ENCODE measurements at regions not wholly inside any gene's neighbourhood (a gene's known extent, or its start where the extent isn't known, plus 50 kb on each side); places are given as distances from the start of the nearest gene placed in this dataset.

DNA sequence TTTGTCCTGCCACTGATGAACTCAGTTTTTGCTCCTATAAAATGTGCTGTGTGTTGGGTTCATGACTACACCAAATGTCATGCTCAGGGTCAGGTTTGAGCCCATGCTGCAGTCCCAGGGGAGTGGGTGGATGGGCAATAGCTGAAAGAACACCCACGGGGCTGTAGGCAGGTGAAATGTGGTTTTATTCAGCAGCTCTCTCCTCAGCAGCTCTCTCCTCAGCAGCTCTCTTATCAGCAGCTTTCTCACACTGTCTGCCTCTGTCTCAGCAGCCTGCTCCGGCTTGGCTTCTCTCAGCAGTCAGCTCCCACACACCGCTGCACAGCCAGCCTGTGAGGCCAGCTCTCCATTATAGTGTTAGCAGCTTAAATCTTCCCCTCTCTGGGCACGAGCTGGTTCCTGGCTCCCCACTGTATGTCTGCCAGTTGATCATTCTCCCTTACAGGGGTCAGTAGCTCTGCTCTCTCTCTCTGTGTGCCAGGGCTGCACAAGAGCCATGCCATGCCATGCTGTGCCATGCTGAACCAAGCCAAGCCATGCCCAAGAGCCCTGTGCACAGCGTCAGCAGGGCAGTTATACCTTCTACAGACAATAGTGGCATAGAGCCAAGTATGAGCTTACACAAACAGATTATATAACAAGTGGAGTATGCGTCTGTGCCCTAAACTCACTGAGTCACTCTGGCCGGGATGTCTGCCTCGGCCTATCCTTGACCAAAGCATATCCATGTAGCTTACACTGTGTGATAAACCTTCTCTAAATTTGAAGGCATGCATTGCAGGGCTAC, 303.3 kb upstream of the TMPO start:
- H3K27ac Mint-ChIP-seq: no peak overlapping the region
- intact Hi-C loops (cut with micrococcal nuclease): no loop called here
- H3K27me3 Mint-ChIP-seq: no peaks in the 10 kb centered on the region
- no peaks in the 10 kb centered on the region for H3K9me3 Mint-ChIP-seq
- H3K4me1 Mint-ChIP-seq: no peaks in the 10 kb centered on the region
- DNase-seq: no peak
- H3K4me3 Mint-ChIP-seq: no peak overlapping the region
- no peaks in the 10 kb centered on the region for H3K36me3 Mint-ChIP-seq (ENCODE audit: low read depth)

DNA sequence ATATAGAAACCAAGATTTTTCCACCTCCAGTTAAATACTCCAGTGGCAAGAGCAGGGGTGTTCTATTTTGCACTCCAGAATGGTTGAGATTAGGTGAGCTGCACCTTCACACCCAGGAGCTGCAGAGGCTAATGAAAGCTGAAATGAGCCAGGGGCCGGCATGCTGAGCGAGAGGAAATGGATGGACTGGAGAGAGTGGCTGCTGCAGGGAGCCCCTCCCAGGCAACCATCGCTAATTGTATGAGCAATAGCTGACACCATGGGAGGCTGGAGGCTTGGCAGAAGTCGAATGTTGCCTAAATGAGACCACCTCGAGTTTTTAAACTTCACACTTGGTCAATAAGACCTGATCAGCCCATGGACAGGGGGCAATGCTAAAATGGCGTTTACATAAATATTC, 301.8 kb upstream of the TMPO start:
- DNase-seq: no peak
- Mint-ChIP-seq H3K27me3 (no peaks in the 10 kb centered on the region), H3K36me3 (ENCODE audit: low read depth) (no peaks in the 10 kb centered on the region), H3K4me3 (no peak overlapping the region), H3K4me1 (no peaks in the 10 kb centered on the region), H3K9me3 (no peaks in the 10 kb centered on the region), H3K27ac (no peak overlapping the region)
- intact Hi-C loops (cut with micrococcal nuclease): no loop called here

DNA sequence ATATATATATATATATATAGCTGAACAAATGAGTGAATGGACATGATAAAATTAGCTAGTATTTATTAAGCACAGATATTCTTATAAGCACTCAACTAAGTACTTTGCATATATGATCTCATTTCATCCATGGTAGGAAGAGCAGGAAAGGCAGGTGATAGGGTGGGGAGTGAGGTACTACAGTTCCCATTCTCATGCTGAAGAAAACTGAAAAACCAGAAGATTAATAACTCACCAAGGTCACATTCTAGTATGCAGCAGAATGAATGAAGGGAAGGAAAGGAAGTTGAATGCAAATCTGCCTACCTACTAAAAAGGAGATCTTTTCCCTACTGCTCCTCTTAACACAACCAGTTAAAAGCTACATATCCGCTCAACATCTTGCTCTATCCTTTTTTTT, 298.1 kb upstream of the TMPO start:
- DNase-seq: no peak
- H3K9me3 Mint-ChIP-seq: no peaks in the 10 kb centered on the region
- H3K36me3 Mint-ChIP-seq (ENCODE audit: low read depth): no peaks in the 10 kb centered on the region
- peaks cover 8% of the 10 kb centered on the region for H3K27me3 Mint-ChIP-seq
- intact Hi-C loops (cut with micrococcal nuclease): no loop called here
- no peak overlapping the region for H3K4me3 Mint-ChIP-seq
- no peak overlapping the region for H3K27ac Mint-ChIP-seq
- no peaks in the 10 kb centered on the region for H3K4me1 Mint-ChIP-seq

DNA sequence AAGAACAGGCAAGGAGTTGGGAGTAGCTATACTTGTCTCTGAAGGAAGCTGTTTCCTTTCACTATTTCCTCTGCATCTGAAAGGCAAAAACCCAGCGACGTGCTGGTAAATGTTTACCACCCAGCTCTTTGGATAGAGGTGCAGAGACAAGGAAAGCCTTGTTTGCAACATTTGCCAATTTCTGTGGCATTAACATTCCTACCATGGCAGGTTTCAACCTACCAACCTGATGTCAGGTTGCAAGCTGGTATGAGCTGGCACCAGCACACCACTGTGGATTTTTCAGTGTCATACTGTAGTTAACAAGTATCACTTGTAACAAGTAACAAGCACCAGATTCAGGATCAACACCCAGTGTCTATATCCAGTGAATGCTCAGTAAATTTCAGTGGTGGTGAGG, 294.8 kb upstream of the TMPO start:
- H3K27me3 Mint-ChIP-seq: peaks cover 8% of the 10 kb centered on the region
- no peak overlapping the region for H3K27ac Mint-ChIP-seq
- H3K36me3 Mint-ChIP-seq (ENCODE audit: low read depth): no peaks in the 10 kb centered on the region
- no peaks in the 10 kb centered on the region for H3K9me3 Mint-ChIP-seq
- intact Hi-C loops (cut with micrococcal nuclease): no loop called here
- H3K4me1 Mint-ChIP-seq: no peaks in the 10 kb centered on the region
- DNase-seq: no peak
- no peak overlapping the region for H3K4me3 Mint-ChIP-seq

DNA sequence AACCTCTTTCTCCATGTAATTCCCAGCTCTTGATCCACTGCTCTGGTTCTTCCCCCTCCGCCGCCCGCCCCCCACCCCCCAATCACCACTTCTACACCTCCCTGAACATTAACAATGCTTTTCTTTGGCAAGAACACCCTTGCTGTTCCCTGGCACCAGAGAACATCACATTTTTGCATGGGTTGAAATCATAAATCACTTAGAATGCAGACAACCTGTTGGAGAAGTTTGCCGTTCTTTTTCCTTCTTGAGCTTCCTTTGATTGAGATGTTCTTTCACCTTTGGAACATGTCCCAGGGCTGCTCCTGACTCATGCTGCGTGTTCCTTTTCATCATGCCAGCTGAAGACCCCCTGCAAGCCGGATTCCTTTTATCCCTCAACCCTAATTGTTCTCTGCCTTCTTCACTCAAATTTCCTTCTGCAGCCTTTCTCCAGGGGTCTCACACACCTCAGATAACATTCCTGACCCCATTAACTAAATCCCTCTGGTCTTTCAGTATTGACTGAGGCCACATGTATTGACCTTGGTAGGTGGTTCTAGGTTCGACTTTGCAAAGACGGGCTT, 294.1 kb upstream of the TMPO start:
- DNase-seq: no peak
- H3K9me3 Mint-ChIP-seq: no peaks in the 10 kb centered on the region
- intact Hi-C loops (cut with micrococcal nuclease): no loop called here
- H3K4me3 Mint-ChIP-seq: no peak overlapping the region
- H3K36me3 Mint-ChIP-seq (ENCODE audit: low read depth): no peaks in the 10 kb centered on the region
- no peak overlapping the region for H3K27ac Mint-ChIP-seq
- H3K4me1 Mint-ChIP-seq: no peaks in the 10 kb centered on the region
- H3K27me3 Mint-ChIP-seq: peaks cover 8% of the 10 kb centered on the region

DNA sequence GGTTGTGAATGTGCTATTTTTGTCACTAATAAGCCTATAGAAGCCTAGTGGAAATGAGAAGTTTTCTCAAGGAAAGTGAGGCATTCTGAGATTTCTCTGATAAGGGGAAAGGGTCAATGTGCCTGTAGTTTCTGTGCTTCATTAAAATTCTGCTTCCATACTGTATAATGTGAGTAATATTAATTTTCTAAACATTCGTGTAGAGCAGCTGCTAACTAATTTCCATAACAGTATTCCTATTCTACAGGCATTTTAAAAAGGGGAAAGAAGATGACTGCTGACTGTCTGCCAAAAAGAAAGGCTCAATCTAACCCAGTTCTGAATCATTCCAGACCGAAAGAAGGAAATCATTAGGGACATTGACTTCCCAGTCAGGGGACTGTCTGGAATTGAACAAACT, 293.3 kb upstream of the TMPO start:
- Mint-ChIP-seq H3K27ac (no peak overlapping the region), H3K27me3 (peaks cover 8% of the 10 kb centered on the region), H3K9me3 (no peaks in the 10 kb centered on the region), H3K4me1 (no peaks in the 10 kb centered on the region), H3K4me3 (no peak overlapping the region), H3K36me3 (ENCODE audit: low read depth) (no peaks in the 10 kb centered on the region)
- intact Hi-C loops (cut with micrococcal nuclease): no loop called here
- DNase-seq: no peak

DNA sequence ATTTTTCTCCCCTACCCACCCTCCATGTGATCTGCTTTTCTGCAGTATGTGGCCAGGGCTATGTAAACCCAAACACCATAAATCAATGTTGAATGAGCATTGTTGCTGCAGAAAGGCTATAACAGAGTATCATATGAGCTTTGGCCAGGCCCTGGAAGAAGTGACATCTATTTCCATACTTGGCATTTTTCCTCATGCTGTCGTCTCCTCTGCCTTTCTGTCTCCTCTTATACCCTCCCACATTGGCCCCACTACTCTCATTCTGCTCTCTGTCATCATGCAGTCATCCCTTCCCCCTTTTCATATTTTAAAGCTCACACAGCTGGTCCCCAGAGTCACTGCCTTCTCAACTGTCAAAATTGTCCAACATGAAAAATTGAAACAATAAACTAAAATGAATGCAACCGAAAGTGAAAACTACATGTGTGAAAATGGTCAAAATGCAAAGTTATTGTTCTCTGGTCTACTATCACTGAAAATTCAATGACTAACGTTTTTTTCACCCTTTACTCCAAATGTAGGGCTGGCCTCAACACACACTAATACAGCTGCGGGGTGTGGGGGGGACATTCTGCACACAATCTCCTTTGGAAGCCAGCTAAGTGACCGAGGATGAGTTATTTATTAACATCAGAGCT, 290.7 kb upstream of the TMPO start:
- Mint-ChIP-seq H3K4me3 (no peak overlapping the region), H3K9me3 (no peaks in the 10 kb centered on the region), H3K27ac (no peak overlapping the region), H3K27me3 (peaks cover 8% of the 10 kb centered on the region), H3K36me3 (ENCODE audit: low read depth) (no peaks in the 10 kb centered on the region), H3K4me1 (no peaks in the 10 kb centered on the region)
- intact Hi-C loops (cut with micrococcal nuclease): loop anchor here (5.0 kb wide), 1 partner anchor 148 kb away; no protein-coding TSS in a partner anchor
- no peak for DNase-seq

DNA sequence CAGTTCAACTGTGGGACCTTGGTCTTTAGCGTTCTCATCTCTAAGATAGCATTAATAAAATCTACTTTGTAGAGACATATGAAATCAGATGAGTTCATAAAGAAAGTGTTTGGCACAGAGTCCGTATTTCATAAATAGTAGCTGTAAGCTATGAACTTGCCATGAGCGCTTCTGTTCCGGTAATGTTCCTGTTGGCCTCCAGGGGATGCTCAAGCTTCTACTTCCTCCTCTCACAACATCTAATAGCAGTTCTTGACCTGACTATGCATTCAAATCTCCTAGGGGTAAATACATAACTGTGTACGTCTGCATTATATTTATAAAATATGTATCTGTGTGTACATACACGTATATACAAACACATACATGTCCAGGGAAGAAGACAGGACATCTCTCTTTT, 288.2 kb upstream of the TMPO start:
- Mint-ChIP-seq H3K9me3 (no peaks in the 10 kb centered on the region), H3K27me3 (peaks cover 3% of the 10 kb centered on the region), H3K4me3 (no peak overlapping the region), H3K36me3 (ENCODE audit: low read depth) (no peaks in the 10 kb centered on the region), H3K4me1 (no peaks in the 10 kb centered on the region), H3K27ac (no peak overlapping the region)
- intact Hi-C loops (cut with micrococcal nuclease): loop anchor here (5.0 kb wide), 1 partner anchor 145 kb away; no protein-coding TSS in a partner anchor
- DNase-seq: no peak

DNA sequence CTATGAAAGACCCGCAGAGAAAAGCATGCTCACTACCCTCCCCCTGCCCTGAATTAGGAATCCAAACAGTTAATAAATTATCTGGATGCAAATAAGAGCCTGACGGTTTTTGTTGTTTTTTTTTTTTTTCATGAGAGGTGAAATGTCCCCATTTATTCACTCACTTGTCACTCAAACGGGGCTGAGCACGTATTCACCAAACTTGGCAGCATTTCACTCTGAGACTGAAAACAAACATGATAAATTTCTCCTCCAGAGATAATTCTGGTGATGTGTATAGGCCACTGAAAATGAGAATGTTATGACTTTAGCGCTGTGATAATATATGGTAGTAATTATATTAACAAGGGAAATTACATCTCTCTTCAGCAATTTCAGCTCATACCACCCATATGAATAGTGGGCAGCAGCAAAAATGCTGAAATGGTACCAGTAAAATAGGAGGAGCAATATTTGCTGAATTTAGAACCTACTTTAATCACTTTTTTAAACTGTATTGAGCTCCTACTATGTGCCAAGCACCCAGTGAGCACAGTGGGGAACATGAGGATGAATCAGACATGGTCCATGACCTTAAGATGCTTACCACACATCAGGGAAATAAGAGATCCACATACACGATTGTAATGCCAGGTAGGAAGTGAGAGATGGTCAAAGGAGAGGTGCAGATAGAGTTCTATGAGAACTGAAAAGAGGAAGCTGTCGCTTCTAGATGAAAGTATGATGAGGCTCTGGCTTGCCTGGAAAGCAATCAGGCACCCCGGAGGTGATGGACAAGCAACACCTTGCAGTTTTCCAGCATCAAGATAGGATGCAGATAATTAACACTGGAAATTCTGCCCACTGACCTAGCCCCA, 286.5 kb upstream of the TMPO start:
- Mint-ChIP-seq H3K27me3 (peaks cover 3% of the 10 kb centered on the region), H3K9me3 (no peaks in the 10 kb centered on the region), H3K4me1 (no peaks in the 10 kb centered on the region), H3K36me3 (ENCODE audit: low read depth) (no peaks in the 10 kb centered on the region), H3K27ac (no peak overlapping the region), H3K4me3 (no peak overlapping the region)
- DNase-seq: no peak
- intact Hi-C loops (cut with micrococcal nuclease): loop anchor here (5.0 kb wide), 1 partner anchor 143 kb away; no protein-coding TSS in a partner anchor

DNA sequence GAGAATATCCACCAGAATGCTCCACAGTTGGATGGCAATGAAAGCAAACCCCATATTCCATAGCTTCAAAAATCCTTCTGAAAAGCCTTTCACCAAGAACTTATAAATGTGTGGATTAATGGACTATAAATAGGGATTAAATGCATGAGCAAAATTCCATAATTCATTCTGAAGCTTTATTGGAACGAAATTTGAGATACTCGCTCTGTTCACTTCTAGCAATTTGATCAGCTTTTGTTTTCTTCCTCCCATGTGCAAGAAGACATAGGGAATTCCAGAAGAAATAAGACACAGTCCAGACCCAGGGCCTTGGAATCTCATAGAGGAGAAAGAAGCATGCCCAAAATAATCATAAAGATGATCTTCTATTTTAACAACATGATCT, 285.9 kb upstream of the TMPO start:
- Mint-ChIP-seq H3K4me1 (no peaks in the 10 kb centered on the region), H3K36me3 (ENCODE audit: low read depth) (no peaks in the 10 kb centered on the region), H3K27ac (no peak overlapping the region), H3K27me3 (peaks cover 3% of the 10 kb centered on the region), H3K4me3 (no peak overlapping the region), H3K9me3 (no peaks in the 10 kb centered on the region)
- DNase-seq: no peak
- intact Hi-C loops (cut with micrococcal nuclease): loop anchor here (5.0 kb wide), 1 partner anchor 143 kb away; no protein-coding TSS in a partner anchor

DNA sequence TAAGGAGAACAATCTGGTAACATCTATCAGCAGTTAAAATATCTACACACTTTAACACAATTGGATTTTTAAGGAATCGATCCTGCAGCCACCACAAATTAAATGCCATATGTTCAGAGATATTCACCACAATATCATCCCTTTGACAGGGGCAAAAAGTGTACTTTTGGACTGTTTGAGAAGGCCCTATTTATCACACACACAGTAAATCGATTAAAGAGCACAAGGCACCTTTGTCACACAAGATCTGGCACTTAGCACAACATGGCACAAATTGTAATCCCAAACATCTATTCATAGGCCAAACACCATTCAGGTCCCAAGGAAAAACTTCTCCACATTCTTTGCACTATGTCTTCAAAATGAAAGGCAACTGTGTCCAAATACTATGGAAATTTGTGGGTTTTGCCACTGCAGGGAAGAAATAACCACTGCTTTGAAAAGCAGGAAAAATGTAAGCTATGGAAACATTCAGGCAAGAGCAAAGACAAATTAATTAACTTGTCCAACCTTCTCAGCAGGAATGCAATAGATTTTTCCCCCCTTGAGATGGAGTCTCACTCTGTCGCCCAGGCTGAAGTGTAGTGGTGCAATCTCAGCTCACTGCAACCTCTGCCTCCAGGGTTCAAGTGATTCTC, 282.5 kb upstream of the TMPO start:
- Mint-ChIP-seq H3K4me1 (no peaks in the 10 kb centered on the region), H3K4me3 (no peak overlapping the region), H3K27ac (no peak overlapping the region), H3K27me3 (peaks cover 3% of the 10 kb centered on the region), H3K36me3 (ENCODE audit: low read depth) (no peaks in the 10 kb centered on the region), H3K9me3 (no peaks in the 10 kb centered on the region)
- intact Hi-C loops (cut with micrococcal nuclease): no loop called here
- DNase-seq: no peak

DNA sequence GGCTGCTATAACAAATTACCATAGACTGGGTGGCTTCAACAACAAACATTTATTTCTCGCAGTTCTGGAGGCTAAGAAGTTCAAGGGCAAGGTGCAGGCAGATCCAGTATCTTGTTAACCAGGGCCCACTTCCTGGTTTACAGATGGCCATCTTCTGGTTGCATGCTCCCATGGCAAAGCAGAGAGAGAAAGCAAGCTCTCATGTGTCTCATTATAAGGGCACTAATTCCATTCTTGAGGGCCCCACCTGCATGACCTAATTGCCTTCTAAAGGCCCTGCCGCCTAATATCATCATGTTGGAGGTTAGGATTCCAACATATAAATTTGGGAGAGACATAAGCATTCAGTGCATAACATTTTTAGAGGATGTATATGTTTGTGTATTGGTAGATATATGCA, 280.1 kb upstream of the TMPO start:
- H3K27me3 Mint-ChIP-seq: peaks cover 1% of the 10 kb centered on the region
- H3K36me3 Mint-ChIP-seq (ENCODE audit: low read depth): no peaks in the 10 kb centered on the region
- intact Hi-C loops (cut with micrococcal nuclease): no loop called here
- H3K9me3 Mint-ChIP-seq: no peaks in the 10 kb centered on the region
- no peak overlapping the region for H3K4me3 Mint-ChIP-seq
- H3K27ac Mint-ChIP-seq: no peak overlapping the region
- no peak for DNase-seq
- no peaks in the 10 kb centered on the region for H3K4me1 Mint-ChIP-seq

DNA sequence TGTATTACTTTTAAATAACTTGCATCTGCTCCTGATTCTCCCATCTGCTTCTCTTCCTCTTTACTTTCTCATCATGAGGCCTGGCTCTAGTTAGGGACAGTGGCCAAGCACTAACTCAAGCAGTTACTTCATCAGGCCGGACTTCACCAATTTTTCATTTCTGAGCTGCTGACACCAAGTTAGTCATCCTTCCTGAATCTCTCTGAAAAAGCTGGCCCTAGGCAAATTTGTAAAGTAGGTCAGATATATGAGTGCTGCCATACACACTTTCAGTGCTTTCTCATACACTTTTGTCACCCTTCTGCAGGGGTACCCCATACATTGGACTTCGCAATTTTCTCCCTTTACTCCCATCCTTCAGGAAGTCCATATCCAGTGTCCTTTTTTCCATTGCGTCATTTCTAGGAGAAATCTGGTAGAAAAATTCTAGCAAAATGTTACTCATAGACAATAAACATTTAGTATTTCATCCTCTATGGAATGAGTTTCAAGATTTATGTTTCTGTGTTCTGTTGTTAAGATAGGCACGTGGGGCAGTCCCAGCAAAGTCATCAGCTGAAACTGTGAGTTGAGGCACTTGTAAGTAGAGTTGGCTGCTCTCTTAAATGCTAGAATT, 276.8 kb upstream of the TMPO start:
- no peaks in the 10 kb centered on the region for H3K36me3 Mint-ChIP-seq (ENCODE audit: low read depth)
- no peak overlapping the region for H3K4me3 Mint-ChIP-seq
- no peak overlapping the region for H3K27ac Mint-ChIP-seq
- DNase-seq: no peak
- H3K4me1 Mint-ChIP-seq: no peaks in the 10 kb centered on the region
- H3K27me3 Mint-ChIP-seq: peaks cover 1% of the 10 kb centered on the region
- intact Hi-C loops (cut with micrococcal nuclease): no loop called here
- no peaks in the 10 kb centered on the region for H3K9me3 Mint-ChIP-seq

All from activated CD4-positive, alpha-beta T cell treated with anti-CD3 and anti-CD28 coated beads, Interleukin-2, amount 10 ng/mL, durations not matched to agents 24 days and 14 days (primary cell).